ENCODE measurements at regions not wholly inside any gene's neighbourhood (a gene's known extent, or its start where the extent isn't known, plus 50 kb on each side); places are given as distances from the start of the nearest gene placed in this dataset.
"Not testable (repeated sequence)": the region's sequence is repeated elsewhere in the genome, so short reads cannot be mapped to it uniquely, and the experiment has no call there.

GRCh38 chr13:62119739-62120700 is 704.4 kb upstream of the PCDH20 start:
- WGBS, 3 donors: 52 to 57% (median 55%) methylated on average over 5 of the region's 5 CpGs
- DNase-seq (no peak), FAIRE-seq (no peak)
- no peaks in the 10 kb centered on the region for H3K4me1 ChIP-seq (ENCODE audit: control insufficient read depth in 3 of 3, insufficient read depth in 2 of 3, low read depth in 1 of 3, low read length in 2 of 3)
- H3K9me3 ChIP-seq (ENCODE audit: control insufficient read depth in 2 of 2, insufficient read depth in 1 of 2, low read depth in 1 of 2, low read length in 1 of 2): no peaks in the 10 kb centered on the region
- H3K27ac ChIP-seq (ENCODE audit: low read depth in 1 of 3, low read length in 2 of 3): no peak overlapping the region
- no peak overlapping the region for H3K4me3 ChIP-seq (ENCODE audit: low read depth in 1 of 3, low read length in 3 of 3)
- H3K36me3 ChIP-seq (ENCODE audit: control insufficient read depth in 3 of 3, insufficient read depth in 2 of 3, low read depth in 1 of 3, low read length in 3 of 3): no peaks in the 10 kb centered on the region
- no peaks in the 10 kb centered on the region for H3K27me3 ChIP-seq (ENCODE audit: control insufficient read depth in 3 of 3, insufficient read depth in 3 of 3, low read length in 3 of 3)

GRCh38 chr13:62115831-62116230 is 700.2 kb upstream of the PCDH20 start:
- Histone ChIP-seq H3K4me1 (ENCODE audit: control insufficient read depth in 3 of 3, insufficient read depth in 2 of 3, low read depth in 1 of 3, low read length in 2 of 3) (no peaks in the 10 kb centered on the region), H3K27ac (ENCODE audit: low read depth in 1 of 3, low read length in 2 of 3) (no peak overlapping the region), H3K27me3 (ENCODE audit: control insufficient read depth in 3 of 3, insufficient read depth in 3 of 3, low read length in 3 of 3) (no peaks in the 10 kb centered on the region), H3K9me3 (ENCODE audit: control insufficient read depth in 2 of 2, insufficient read depth in 1 of 2, low read depth in 1 of 2, low read length in 1 of 2) (no peaks in the 10 kb centered on the region), H3K4me3 (ENCODE audit: low read depth in 1 of 3, low read length in 3 of 3) (no peak overlapping the region), H3K36me3 (ENCODE audit: control insufficient read depth in 3 of 3, insufficient read depth in 2 of 3, low read depth in 1 of 3, low read length in 3 of 3) (no peaks in the 10 kb centered on the region)
- DNase-seq (no peak), FAIRE-seq (no peak)
- WGBS, 3 donors: 32 to 62% (median 44%) methylated on average over 4 of the region's 4 CpGs

GRCh38 chr13:62113179-62113578 is 697.5 kb upstream of the PCDH20 start:
- no peaks in the 10 kb centered on the region for H3K36me3 ChIP-seq (ENCODE audit: control insufficient read depth in 3 of 3, insufficient read depth in 2 of 3, low read depth in 1 of 3, low read length in 3 of 3)
- H3K27ac ChIP-seq (ENCODE audit: low read depth in 1 of 3, low read length in 2 of 3): no peak overlapping the region
- H3K9me3 ChIP-seq (ENCODE audit: control insufficient read depth in 2 of 2, insufficient read depth in 1 of 2, low read depth in 1 of 2, low read length in 1 of 2): no peaks in the 10 kb centered on the region
- 49 to 66% (median 62%) methylated on average over 3 of the region's 3 CpGs for WGBS, 3 donors
- no peak overlapping the region for H3K4me3 ChIP-seq (ENCODE audit: low read depth in 1 of 3, low read length in 3 of 3)
- H3K27me3 ChIP-seq (ENCODE audit: control insufficient read depth in 3 of 3, insufficient read depth in 3 of 3, low read length in 3 of 3): no peaks in the 10 kb centered on the region
- no peak for FAIRE-seq
- H3K4me1 ChIP-seq (ENCODE audit: control insufficient read depth in 3 of 3, insufficient read depth in 2 of 3, low read depth in 1 of 3, low read length in 2 of 3): no peaks in the 10 kb centered on the region
- no peak for DNase-seq

GRCh38 chr13:62110079-62110478 is 694.4 kb upstream of the PCDH20 start:
- 73 to 77% (median 73%) methylated on average over 4 of the region's 4 CpGs for WGBS, 3 donors
- no peak for FAIRE-seq
- DNase-seq: no peak

GRCh38 chr13:62104136-62104535 is 688.5 kb upstream of the PCDH20 start:
- not testable (repeated sequence) for H3K36me3 ChIP-seq (ENCODE audit: control insufficient read depth in 3 of 3, insufficient read depth in 2 of 3, low read depth in 1 of 3, low read length in 3 of 3); DNase-seq; H3K4me1 ChIP-seq (ENCODE audit: control insufficient read depth in 3 of 3, insufficient read depth in 2 of 3, low read depth in 1 of 3, low read length in 2 of 3); H3K9me3 ChIP-seq (ENCODE audit: control insufficient read depth in 2 of 2, insufficient read depth in 1 of 2, low read depth in 1 of 2, low read length in 1 of 2); H3K27me3 ChIP-seq (ENCODE audit: control insufficient read depth in 3 of 3, insufficient read depth in 3 of 3, low read length in 3 of 3); FAIRE-seq; H3K27ac ChIP-seq (ENCODE audit: low read depth in 1 of 3, low read length in 2 of 3); H3K4me3 ChIP-seq (ENCODE audit: low read depth in 1 of 3, low read length in 3 of 3)
- 73 to 95% (median 88%) methylated on average over 7 of the region's 7 CpGs for WGBS, 3 donors

More at GRCh38 chr13:62110079-62110478, 694.4 kb upstream of the PCDH20 start:
- H3K4me3 ChIP-seq (ENCODE audit: low read depth in 1 of 3, low read length in 3 of 3): no peak overlapping the region
- H3K4me1 ChIP-seq (ENCODE audit: control insufficient read depth in 3 of 3, insufficient read depth in 2 of 3, low read depth in 1 of 3, low read length in 2 of 3): no peaks in the 10 kb centered on the region
- H3K9me3 ChIP-seq (ENCODE audit: control insufficient read depth in 2 of 2, insufficient read depth in 1 of 2, low read depth in 1 of 2, low read length in 1 of 2): no peaks in the 10 kb centered on the region
- H3K36me3 ChIP-seq (ENCODE audit: control insufficient read depth in 3 of 3, insufficient read depth in 2 of 3, low read depth in 1 of 3, low read length in 3 of 3): no peaks in the 10 kb centered on the region
- H3K27me3 ChIP-seq (ENCODE audit: control insufficient read depth in 3 of 3, insufficient read depth in 3 of 3, low read length in 3 of 3): no peaks in the 10 kb centered on the region
- H3K27ac ChIP-seq (ENCODE audit: low read depth in 1 of 3, low read length in 2 of 3): no peak overlapping the region

- H3K4me1 ChIP-seq (ENCODE audit: control insufficient read depth in 3 of 3, insufficient read depth in 2 of 3, low read depth in 1 of 3, low read length in 2 of 3): no peaks in the 10 kb centered on the region
- H3K9me3 ChIP-seq (ENCODE audit: control insufficient read depth in 2 of 2, insufficient read depth in 1 of 2, low read depth in 1 of 2, low read length in 1 of 2): no peaks in the 10 kb centered on the region
- DNase-seq (no peak), FAIRE-seq (no peak)
- no peak overlapping the region for H3K4me3 ChIP-seq (ENCODE audit: low read depth in 1 of 3, low read length in 3 of 3)
- H3K36me3 ChIP-seq (ENCODE audit: control insufficient read depth in 3 of 3, insufficient read depth in 2 of 3, low read depth in 1 of 3, low read length in 3 of 3): no peaks in the 10 kb centered on the region
- 90 to 94% (median 93%) methylated on average over 1 of the region's 1 CpG for WGBS, 3 donors
- no peaks in the 10 kb centered on the region for H3K27me3 ChIP-seq (ENCODE audit: control insufficient read depth in 3 of 3, insufficient read depth in 3 of 3, low read length in 3 of 3)
- no peak overlapping the region for H3K27ac ChIP-seq (ENCODE audit: low read depth in 1 of 3, low read length in 2 of 3)
These were observed 681.0 kb upstream of the PCDH20 start for GRCh38 chr13:62096652-62097051.

- FAIRE-seq (no peak), DNase-seq (no peak)
- Histone ChIP-seq H3K4me3 (ENCODE audit: low read depth in 1 of 3, low read length in 3 of 3) (no peak overlapping the region), H3K27ac (ENCODE audit: low read depth in 1 of 3, low read length in 2 of 3) (no peak overlapping the region), H3K4me1 (ENCODE audit: control insufficient read depth in 3 of 3, insufficient read depth in 2 of 3, low read depth in 1 of 3, low read length in 2 of 3) (no peaks in the 10 kb centered on the region), H3K9me3 (ENCODE audit: control insufficient read depth in 2 of 2, insufficient read depth in 1 of 2, low read depth in 1 of 2, low read length in 1 of 2) (no peaks in the 10 kb centered on the region), H3K27me3 (ENCODE audit: control insufficient read depth in 3 of 3, insufficient read depth in 3 of 3, low read length in 3 of 3) (no peaks in the 10 kb centered on the region), H3K36me3 (ENCODE audit: control insufficient read depth in 3 of 3, insufficient read depth in 2 of 3, low read depth in 1 of 3, low read length in 3 of 3) (no peaks in the 10 kb centered on the region)
- 91 to 97% (median 95%) methylated on average over 1 of the region's 1 CpG for WGBS, 3 donors
These were observed 679.3 kb upstream of the PCDH20 start for GRCh38 chr13:62094932-62095331.

GRCh38 chr13:62093984-62094780 is 678.5 kb upstream of the PCDH20 start:
- H3K9me3 ChIP-seq (ENCODE audit: control insufficient read depth in 2 of 2, insufficient read depth in 1 of 2, low read depth in 1 of 2, low read length in 1 of 2): no peaks in the 10 kb centered on the region
- no peaks in the 10 kb centered on the region for H3K36me3 ChIP-seq (ENCODE audit: control insufficient read depth in 3 of 3, insufficient read depth in 2 of 3, low read depth in 1 of 3, low read length in 3 of 3)
- H3K4me1 ChIP-seq (ENCODE audit: control insufficient read depth in 3 of 3, insufficient read depth in 2 of 3, low read depth in 1 of 3, low read length in 2 of 3): no peaks in the 10 kb centered on the region
- H3K27me3 ChIP-seq (ENCODE audit: control insufficient read depth in 3 of 3, insufficient read depth in 3 of 3, low read length in 3 of 3): no peaks in the 10 kb centered on the region
- no peak overlapping the region for H3K27ac ChIP-seq (ENCODE audit: low read depth in 1 of 3, low read length in 2 of 3)
- FAIRE-seq (no peak), DNase-seq (no peak)
- no peak overlapping the region for H3K4me3 ChIP-seq (ENCODE audit: low read depth in 1 of 3, low read length in 3 of 3)
- 79 to 86% (median 82%) methylated on average over 5 of the region's 5 CpGs for WGBS, 3 donors
